Thyroid gland (tissue), 4 donors: ENCODE measurements at regions not wholly inside any gene's neighbourhood (a gene's known extent, or its start where the extent isn't known, plus 50 kb on each side); places are given as distances from the start of the nearest gene placed in this dataset.
"Not testable (repeated sequence)": the region's sequence is repeated elsewhere in the genome, so short reads cannot be mapped to it uniquely, and the experiment has no call there.

Experiments used
- DNase-seq, 2 donors: peaks; one replicate each; pipeline ENCODE4 v3.0.0-alpha.2; 2019
- H3K27ac ChIP-seq, 3 donors: fragments of 200-600 bp; sonication (generic); 1 replicate in 2 of 3; 2 replicates in 1 of 3; pipeline ENCODE4 v1.5.1; 2016 to 2019; ENCODE audit warnings: mild to moderate bottlenecking in 1 of 3, moderate library complexity in 1 of 3
- H3K27me3 ChIP-seq: fragments of 200-600 bp; sonication (generic); one replicate; pipeline ENCODE4 v1.5.1; 2019
- H3K36me3 ChIP-seq, 2 donors: fragments of 200-600 bp; sonication (generic); one replicate each; pipeline ENCODE4 v1.5.1; 2016 to 2019
- H3K4me1 ChIP-seq, 2 donors: fragments of 200-600 bp; sonication (generic); one replicate each; pipeline ENCODE4 v1.5.1; 2017 to 2019
- H3K4me3 ChIP-seq, 3 donors: fragments of 200-600 bp; sonication (generic); replicated peaks in 1 of 3; 1 replicate in 2 of 3; 2 replicates in 1 of 3; pipeline ENCODE4 v1.5.1; 2016; ENCODE audit warnings: mild to moderate bottlenecking in 1 of 3
- H3K9me3 ChIP-seq: fragments of 200-600 bp; sonication (generic); one replicate; pipeline ENCODE4 v1.5.1; 2017
- WGBS, 2 donors: methylation state at CpG; one replicate each; pipeline ENCODE4 v1.1.5; 2017; 5-methylcytosine and 5-hydroxymethylcytosine counted together
- intact Hi-C: fragments of 100-400 bp; cut with DNase I; formaldehyde crosslinking; loops from one replicate; pipeline ENCODE4 v1.15.1; 2023

GRCh38 chr1:149307640-149308039, 167.2 kb upstream of the NBPF19 start:
- WGBS, 2 donors: 95% methylated on average over 2 of the region's 8 CpGs; no CpG with 5 or more reads in 1 of the 2 donors
- H3K4me3 ChIP-seq, DNase-seq, H3K36me3 ChIP-seq, intact Hi-C loops, H3K4me1 ChIP-seq, H3K9me3 ChIP-seq, H3K27me3 ChIP-seq, H3K27ac ChIP-seq: not testable (repeated sequence)

- DNase-seq, H3K27ac ChIP-seq, H3K36me3 ChIP-seq, H3K9me3 ChIP-seq, intact Hi-C loops, H3K4me3 ChIP-seq, H3K4me1 ChIP-seq, H3K27me3 ChIP-seq: not testable (repeated sequence)
- WGBS, 2 donors: 70 to 95% methylated on average over 2 of the region's 2 CpGs
Measured at GRCh38 chr1:149314921-149315320, 159.9 kb upstream of the NBPF19 start.

GRCh38 chr1:149320971-149321731, 153.7 kb upstream of the NBPF19 start:
- H3K9me3 ChIP-seq, H3K36me3 ChIP-seq, H3K4me3 ChIP-seq, H3K27me3 ChIP-seq, H3K27ac ChIP-seq, DNase-seq, H3K4me1 ChIP-seq, intact Hi-C loops: not testable (repeated sequence)
- WGBS, 2 donors: no CpG with 5 or more reads among the region's 48 CpGs

GRCh38 chr1:149321732-149322016, 153.2 kb upstream of the NBPF19 start:
- H3K36me3 ChIP-seq, intact Hi-C loops, H3K4me3 ChIP-seq, H3K9me3 ChIP-seq, H3K27me3 ChIP-seq, DNase-seq, H3K27ac ChIP-seq, H3K4me1 ChIP-seq: not testable (repeated sequence)
- no CpG with 5 or more reads among the region's 12 CpGs for WGBS, 2 donors

GRCh38 chr1:149330081-149330335, 144.8 kb upstream of the NBPF19 start:
- DNase-seq, H3K4me1 ChIP-seq, H3K9me3 ChIP-seq, H3K27ac ChIP-seq, H3K4me3 ChIP-seq, H3K36me3 ChIP-seq, H3K27me3 ChIP-seq, intact Hi-C loops: not testable (repeated sequence)

GRCh38 chr1:149336082-149336481, 138.8 kb upstream of the NBPF19 start:
- H3K36me3 ChIP-seq, H3K27me3 ChIP-seq, DNase-seq, H3K4me1 ChIP-seq, intact Hi-C loops, H3K27ac ChIP-seq, H3K9me3 ChIP-seq, H3K4me3 ChIP-seq: not testable (repeated sequence)
- WGBS, 2 donors: no CpG with 5 or more reads among the region's 2 CpGs

- intact Hi-C loops, H3K27me3 ChIP-seq, DNase-seq, H3K9me3 ChIP-seq, H3K36me3 ChIP-seq, H3K27ac ChIP-seq, H3K4me1 ChIP-seq, H3K4me3 ChIP-seq: not testable (repeated sequence)
- WGBS, 2 donors: no CpG with 5 or more reads among the region's 18 CpGs
Measured at GRCh38 chr1:149338221-149338691, 136.6 kb upstream of the NBPF19 start.

GRCh38 chr1:149338698-149339097, 136.1 kb upstream of the NBPF19 start:
- H3K9me3 ChIP-seq, intact Hi-C loops, H3K27ac ChIP-seq, H3K27me3 ChIP-seq, H3K4me1 ChIP-seq, H3K4me3 ChIP-seq, DNase-seq, H3K36me3 ChIP-seq: not testable (repeated sequence)
- WGBS, 2 donors: no CpG with 5 or more reads among the region's 7 CpGs

GRCh38 chr1:149349448-149349847, 125.4 kb upstream of the NBPF19 start:
- H3K27me3 ChIP-seq, H3K4me1 ChIP-seq, DNase-seq, H3K9me3 ChIP-seq, H3K27ac ChIP-seq, H3K36me3 ChIP-seq, H3K4me3 ChIP-seq, intact Hi-C loops: not testable (repeated sequence)
- WGBS, 2 donors: no CpG with 5 or more reads among the region's 1 CpG

GRCh38 chr1:149352205-149352604, 122.6 kb upstream of the NBPF19 start:
- H3K36me3 ChIP-seq, intact Hi-C loops, H3K27ac ChIP-seq, H3K9me3 ChIP-seq, H3K4me3 ChIP-seq, DNase-seq, H3K27me3 ChIP-seq, H3K4me1 ChIP-seq: not testable (repeated sequence)
- no CpG with 5 or more reads among the region's 1 CpG for WGBS, 2 donors

GRCh38 chr1:149354579-149354978, 120.3 kb upstream of the NBPF19 start:
- H3K27ac ChIP-seq, H3K9me3 ChIP-seq, DNase-seq, H3K36me3 ChIP-seq, H3K4me3 ChIP-seq, H3K27me3 ChIP-seq, H3K4me1 ChIP-seq, intact Hi-C loops: not testable (repeated sequence)
- no CpG with 5 or more reads among the region's 2 CpGs for WGBS, 2 donors

- H3K9me3 ChIP-seq, DNase-seq, H3K27ac ChIP-seq, H3K27me3 ChIP-seq, H3K4me3 ChIP-seq, intact Hi-C loops, H3K4me1 ChIP-seq, H3K36me3 ChIP-seq: not testable (repeated sequence)
- no CpG with 5 or more reads among the region's 1 CpG for WGBS, 2 donors
Measured at GRCh38 chr1:149355748-149356147, 119.1 kb upstream of the NBPF19 start.

- H3K36me3 ChIP-seq, H3K9me3 ChIP-seq, H3K4me1 ChIP-seq, intact Hi-C loops, DNase-seq, H3K4me3 ChIP-seq, H3K27ac ChIP-seq, H3K27me3 ChIP-seq: not testable (repeated sequence)
- no CpG with 5 or more reads among the region's 4 CpGs for whole genome bisulfite sequencing, 2 donors
Measured at GRCh38 chr1:149356152-149356551, 118.7 kb upstream of the NBPF19 start.

- H3K9me3 ChIP-seq, DNase-seq, H3K36me3 ChIP-seq, H3K27ac ChIP-seq, H3K27me3 ChIP-seq, intact Hi-C loops, H3K4me1 ChIP-seq, H3K4me3 ChIP-seq: not testable (repeated sequence)
- no CpG with 5 or more reads among the region's 3 CpGs for WGBS, 2 donors
Measured at GRCh38 chr1:149360351-149360750, 114.5 kb upstream of the NBPF19 start.
